ENCODE measurements at regions not wholly inside any gene's neighbourhood (a gene's known extent, or its start where the extent isn't known, plus 50 kb on each side); places are given as distances from the start of the nearest gene placed in this dataset.

DNA sequence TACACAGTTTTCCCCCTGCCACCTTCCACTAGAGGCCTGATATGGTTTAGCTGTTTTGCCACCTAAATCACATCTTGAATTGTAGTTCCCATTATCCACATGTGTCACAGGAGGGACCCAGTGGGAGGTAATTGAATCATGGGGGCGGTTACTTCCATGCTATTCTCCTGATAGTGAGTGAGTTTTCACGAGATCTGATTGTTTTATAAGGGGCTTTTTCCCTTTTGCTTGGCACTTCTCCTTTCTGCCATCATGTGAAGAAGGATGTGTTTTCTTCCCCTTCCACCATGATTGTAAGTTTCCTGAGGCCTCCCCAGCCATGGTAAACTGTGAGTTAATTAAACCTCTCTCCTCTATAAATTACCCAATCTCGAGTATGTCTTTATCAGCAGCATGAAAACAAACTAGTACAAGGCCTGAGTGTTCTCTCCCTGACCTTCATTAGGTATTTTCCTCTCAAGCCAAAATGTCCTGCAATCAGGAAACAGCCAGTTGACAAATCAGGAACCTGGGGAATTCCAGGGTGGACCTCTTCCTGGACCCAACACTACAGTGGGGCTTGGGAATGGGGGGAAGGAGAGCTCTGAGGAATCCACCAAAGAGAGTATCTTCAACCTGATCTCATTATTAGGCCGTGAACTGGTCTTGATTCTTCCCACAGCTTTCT is 129.9 kb downstream of the TXNL1 start:
- no TSS peak for BruUV-seq (replicated peaks)
- CTCF ChIA-PET: no interaction called here
- H3K4me1 Mint-ChIP-seq (ENCODE audit: low read depth, unreplicated experiment): no peaks in the 10 kb centered on the region

DNA sequence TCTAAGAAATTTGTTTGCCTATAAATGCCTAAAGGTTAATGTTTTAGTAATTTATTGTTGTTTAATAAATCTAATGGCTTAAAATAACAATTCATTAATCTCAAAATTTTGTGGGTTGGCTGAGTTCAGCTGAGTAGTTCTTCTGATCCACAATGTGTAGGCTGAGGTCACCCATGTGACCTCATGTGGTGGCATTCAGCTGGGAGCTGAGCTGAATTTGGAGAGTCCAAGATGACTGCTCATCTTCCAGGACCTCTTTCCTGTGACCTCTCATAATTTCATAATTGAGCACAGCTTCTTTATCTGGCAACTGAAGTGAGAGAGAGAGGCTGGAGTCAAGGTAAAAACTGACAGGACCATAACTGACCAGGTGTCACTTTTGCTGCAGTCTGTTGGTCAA is 132.4 kb downstream of the TXNL1 start:
- no TSS peak for BruUV-seq (replicated peaks)
- H3K4me3 Mint-ChIP-seq (ENCODE audit: unreplicated experiment): no peak overlapping the region
- no peak overlapping the region for H3K27ac Mint-ChIP-seq (ENCODE audit: unreplicated experiment)
- H3K9me3 Mint-ChIP-seq (ENCODE audit: unreplicated experiment): no peaks in the 10 kb centered on the region
- intact Hi-C loops (cut with micrococcal nuclease; ENCODE audit: unreplicated experiment): no loop called here
- H3K27me3 ChIP-seq (replicated peaks; ENCODE audit: control insufficient read depth, insufficient read depth, low read length): no peaks in the 10 kb centered on the region
- no peak overlapping the region for H3K4me3 ChIP-seq (ENCODE audit: low read depth, low read length)
- DNase-seq: no peak
- TF ChIP-seq, protein P1, sequence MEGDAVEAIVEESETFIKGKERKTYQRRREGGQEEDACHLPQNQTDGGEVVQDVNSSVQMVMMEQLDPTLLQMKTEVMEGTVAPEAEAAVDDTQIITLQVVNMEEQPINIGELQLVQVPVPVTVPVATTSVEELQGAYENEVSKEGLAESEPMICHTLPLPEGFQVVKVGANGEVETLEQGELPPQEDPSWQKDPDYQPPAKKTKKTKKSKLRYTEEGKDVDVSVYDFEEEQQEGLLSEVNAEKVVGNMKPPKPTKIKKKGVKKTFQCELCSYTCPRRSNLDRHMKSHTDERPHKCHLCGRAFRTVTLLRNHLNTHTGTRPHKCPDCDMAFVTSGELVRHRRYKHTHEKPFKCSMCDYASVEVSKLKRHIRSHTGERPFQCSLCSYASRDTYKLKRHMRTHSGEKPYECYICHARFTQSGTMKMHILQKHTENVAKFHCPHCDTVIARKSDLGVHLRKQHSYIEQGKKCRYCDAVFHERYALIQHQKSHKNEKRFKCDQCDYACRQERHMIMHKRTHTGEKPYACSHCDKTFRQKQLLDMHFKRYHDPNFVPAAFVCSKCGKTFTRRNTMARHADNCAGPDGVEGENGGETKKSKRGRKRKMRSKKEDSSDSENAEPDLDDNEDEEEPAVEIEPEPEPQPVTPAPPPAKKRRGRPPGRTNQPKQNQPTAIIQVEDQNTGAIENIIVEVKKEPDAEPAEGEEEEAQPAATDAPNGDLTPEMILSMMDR (IDR thresholded peaks at IDR 0.05; ENCODE audit: insufficient read depth in 1 of 2, low read depth in 1 of 2, low read length in 1 of 2, severe bottlenecking in 1 of 2, unreplicated experiment in 1 of 2): no peak
- H3K4me1 Mint-ChIP-seq (ENCODE audit: low read depth, unreplicated experiment): no peaks in the 10 kb centered on the region
- no peaks in the 10 kb centered on the region for H3K4me1 ChIP-seq
- H3K9me3 ChIP-seq: no peaks in the 10 kb centered on the region
- ChIA-PET POLR2A (no interaction called here), CTCF (no interaction called here)
- no peaks in the 10 kb centered on the region for H3K36me3 ChIP-seq (ENCODE audit: control insufficient read depth, insufficient read depth, low read length)
- H3K36me3 Mint-ChIP-seq (ENCODE audit: insufficient read depth, unreplicated experiment): no peaks in the 10 kb centered on the region
- H3K27me3 Mint-ChIP-seq (ENCODE audit: insufficient read depth, unreplicated experiment): peaks cover 12% of the 10 kb centered on the region

More for the DNA sequence above, 129.9 kb downstream of the TXNL1 start:
- Mint-ChIP-seq H3K36me3 (ENCODE audit: insufficient read depth, unreplicated experiment) (no peaks in the 10 kb centered on the region), H3K9me3 (ENCODE audit: unreplicated experiment) (no peaks in the 10 kb centered on the region), H3K4me3 (ENCODE audit: unreplicated experiment) (no peak overlapping the region), H3K27me3 (ENCODE audit: insufficient read depth, unreplicated experiment) (peaks cover 12% of the 10 kb centered on the region), H3K27ac (ENCODE audit: unreplicated experiment) (no peak overlapping the region)
- Histone ChIP-seq H3K4me3 (ENCODE audit: low read depth, low read length) (no peak overlapping the region), H3K9me3 (no peaks in the 10 kb centered on the region), H3K36me3 (ENCODE audit: control insufficient read depth, insufficient read depth, low read length) (no peaks in the 10 kb centered on the region), H3K27me3 (replicated peaks; ENCODE audit: control insufficient read depth, insufficient read depth, low read length) (no peaks in the 10 kb centered on the region), H3K4me1 (no peaks in the 10 kb centered on the region)
- POLR2A ChIA-PET: no interaction called here
- intact Hi-C loops (cut with micrococcal nuclease; ENCODE audit: unreplicated experiment): no loop called here
- TF ChIP-seq, protein P1 (IDR thresholded peaks at IDR 0.05; ENCODE audit: insufficient read depth in 1 of 2, low read depth in 1 of 2, low read length in 1 of 2, severe bottlenecking in 1 of 2, unreplicated experiment in 1 of 2): no peak
- DNase-seq: no peak

DNA sequence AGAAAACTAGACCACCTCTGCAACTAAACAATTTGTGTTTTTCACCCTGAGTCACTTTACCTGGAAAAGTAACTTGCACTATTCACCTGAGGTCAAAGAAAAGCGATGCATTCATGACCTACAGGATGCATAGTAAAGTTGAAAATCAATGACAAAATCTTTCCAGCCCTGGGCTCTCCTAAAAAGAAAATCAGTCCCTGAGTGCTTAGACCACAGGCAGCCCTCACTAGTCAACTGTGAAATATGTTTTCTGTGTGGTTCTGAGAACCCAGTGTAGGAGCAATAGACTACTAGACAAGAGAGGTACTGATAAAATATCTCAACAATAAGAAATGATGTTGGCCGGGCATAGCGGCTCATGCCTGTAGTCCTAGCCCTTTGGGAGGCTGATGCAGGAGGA is 133.1 kb downstream of the TXNL1 start:
- ChIA-PET POLR2A (no interaction called here), CTCF (no interaction called here)
- intact Hi-C loops (cut with micrococcal nuclease; ENCODE audit: unreplicated experiment): no loop called here
- Mint-ChIP-seq H3K9me3 (ENCODE audit: unreplicated experiment) (no peaks in the 10 kb centered on the region), H3K36me3 (ENCODE audit: insufficient read depth, unreplicated experiment) (no peaks in the 10 kb centered on the region), H3K4me1 (ENCODE audit: low read depth, unreplicated experiment) (no peaks in the 10 kb centered on the region), H3K27me3 (ENCODE audit: insufficient read depth, unreplicated experiment) (peaks cover 12% of the 10 kb centered on the region), H3K27ac (ENCODE audit: unreplicated experiment) (no peak overlapping the region), H3K4me3 (ENCODE audit: unreplicated experiment) (no peak overlapping the region)
- TF ChIP-seq, protein P1 (IDR thresholded peaks at IDR 0.05; ENCODE audit: insufficient read depth in 1 of 2, low read depth in 1 of 2, low read length in 1 of 2, severe bottlenecking in 1 of 2, unreplicated experiment in 1 of 2): no peak
- Histone ChIP-seq H3K36me3 (ENCODE audit: control insufficient read depth, insufficient read depth, low read length) (no peaks in the 10 kb centered on the region), H3K9me3 (no peaks in the 10 kb centered on the region), H3K4me1 (no peaks in the 10 kb centered on the region), H3K27me3 (replicated peaks; ENCODE audit: control insufficient read depth, insufficient read depth, low read length) (no peaks in the 10 kb centered on the region), H3K4me3 (ENCODE audit: low read depth, low read length) (no peak overlapping the region)
- no TSS peak for BruUV-seq (replicated peaks)
- no peak for DNase-seq

All from Caco-2 (cell line).